DOHH2 (cell line): ENCODE measurements at regions not wholly inside any gene's neighbourhood (a gene's known extent, or its start where the extent isn't known, plus 50 kb on each side); places are given as distances from the start of the nearest gene placed in this dataset.

Experiments
- EZH2phosphoT487 ChIP-seq: fragments of 200-600 bp; sonication (generic); IDR thresholded peaks from 2 replicates; pipeline ENCODE4 v1.6.1; 2017; ENCODE audit warnings: borderline replicate concordance, mild to moderate bottlenecking, antibody characterized with exemption, low read length, moderate library complexity, mixed read lengths
- TF ChIP-seq, protein P1 (sequence below): fragments of 200-600 bp; sonication (generic); IDR thresholded peaks from one replicate; pipeline ENCODE4 v1.5.1; 2014; ENCODE audit warnings: antibody characterized with exemption, mild to moderate bottlenecking, low read depth, low read length; ENCODE audit not compliant: poor library complexity, severe bottlenecking

DNA sequence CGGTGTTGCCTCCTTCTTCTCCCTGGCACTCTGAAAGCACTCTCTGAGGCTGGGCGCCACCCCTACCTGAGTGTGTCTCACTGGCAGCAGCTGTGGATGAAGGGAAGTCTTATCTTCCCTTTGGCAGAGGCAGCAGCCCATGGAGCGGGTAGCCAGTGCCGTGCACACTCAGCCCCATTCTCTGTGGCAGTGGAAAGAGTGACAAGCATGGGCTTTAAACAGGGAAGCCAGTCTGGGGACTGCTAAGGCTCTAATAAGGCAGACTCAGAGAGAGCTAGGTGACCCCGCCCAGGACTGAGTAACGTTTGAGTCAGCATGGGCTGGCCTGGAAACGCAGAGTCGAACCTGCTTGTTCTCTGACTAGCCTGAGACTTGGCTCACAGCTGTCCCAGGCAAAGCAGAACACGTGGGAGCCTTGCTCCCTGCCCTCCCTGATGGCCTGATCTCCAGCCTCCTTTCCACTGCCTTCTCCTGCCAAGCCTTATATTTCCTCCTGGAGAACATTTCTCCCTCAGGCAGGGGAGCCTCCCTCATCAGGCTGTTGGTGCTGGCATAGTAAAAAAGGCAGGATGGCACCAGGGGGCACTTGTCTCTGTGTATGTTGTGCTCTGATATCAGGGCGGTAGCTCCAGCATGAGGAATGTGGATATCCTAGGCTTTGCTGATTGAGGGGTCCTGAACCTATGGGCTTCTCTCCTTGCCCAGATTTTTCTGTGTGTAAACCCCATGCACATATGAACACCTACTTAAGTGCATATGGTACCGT, 93.9 kb upstream of the LGALSL start:
- TF ChIP-seq, protein P1, sequence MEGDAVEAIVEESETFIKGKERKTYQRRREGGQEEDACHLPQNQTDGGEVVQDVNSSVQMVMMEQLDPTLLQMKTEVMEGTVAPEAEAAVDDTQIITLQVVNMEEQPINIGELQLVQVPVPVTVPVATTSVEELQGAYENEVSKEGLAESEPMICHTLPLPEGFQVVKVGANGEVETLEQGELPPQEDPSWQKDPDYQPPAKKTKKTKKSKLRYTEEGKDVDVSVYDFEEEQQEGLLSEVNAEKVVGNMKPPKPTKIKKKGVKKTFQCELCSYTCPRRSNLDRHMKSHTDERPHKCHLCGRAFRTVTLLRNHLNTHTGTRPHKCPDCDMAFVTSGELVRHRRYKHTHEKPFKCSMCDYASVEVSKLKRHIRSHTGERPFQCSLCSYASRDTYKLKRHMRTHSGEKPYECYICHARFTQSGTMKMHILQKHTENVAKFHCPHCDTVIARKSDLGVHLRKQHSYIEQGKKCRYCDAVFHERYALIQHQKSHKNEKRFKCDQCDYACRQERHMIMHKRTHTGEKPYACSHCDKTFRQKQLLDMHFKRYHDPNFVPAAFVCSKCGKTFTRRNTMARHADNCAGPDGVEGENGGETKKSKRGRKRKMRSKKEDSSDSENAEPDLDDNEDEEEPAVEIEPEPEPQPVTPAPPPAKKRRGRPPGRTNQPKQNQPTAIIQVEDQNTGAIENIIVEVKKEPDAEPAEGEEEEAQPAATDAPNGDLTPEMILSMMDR, result no peak
- no peak for TF ChIP-seq EZH2phosphoT487
